PC-9 (cell line): ENCODE measurements at regions not wholly inside any gene's neighbourhood (a gene's known extent, or its start where the extent isn't known, plus 50 kb on each side); places are given as distances from the start of the nearest gene placed in this dataset.

Experiments
- BruUV-seq: library from RNA; stranded (reverse); fragments of 400-500 nt; replicated peaks from 2 replicates; lab custom pipeline; 2021; lab: Mats Ljungman, UMichigan
- CTCF ChIA-PET: fragments of 300-600 bp; sonication (Branson Sonifier 250); formaldehyde crosslinking; loops from one replicate; lab custom pipeline; 2022; ENCODE audit warnings: antibody characterized with exemption; lab: Charles Lee
- POLR2A ChIA-PET: fragments of 300-600 bp; sonication (Branson Sonifier 250); formaldehyde crosslinking; loops from one replicate; lab custom pipeline; 2022; ENCODE audit warnings: antibody characterized with exemption; ENCODE audit not compliant: unreplicated experiment; lab: Charles Lee
- DNase-seq, 2 experiments: peaks; one replicate each; pipeline versions ENCODE4 v3.0.0 to v3.0.0-alpha.2; 2015 to 2022; ENCODE audit warnings: mixed read lengths in 1 of 2
- H2AFZ ChIP-seq: fragments of 200-600 bp; sonication (generic); 2 replicates; pipeline ENCODE4 v1.8.1; 2017; ENCODE audit warnings: antibody characterized with exemption
- H3F3A ChIP-seq: fragments of 200-600 bp; sonication (generic); 2 replicates; pipeline ENCODE4 v1.8.1; 2017; ENCODE audit warnings: antibody characterized with exemption, mild to moderate bottlenecking, low read depth; ENCODE audit not compliant: insufficient read depth
- H3K27ac ChIP-seq: fragments of 200-600 bp; sonication (generic); 2 replicates; pipeline ENCODE4 v1.6.1; 2016; ENCODE audit warnings: mixed run types
- H3K27me3 ChIP-seq: fragments of 200-600 bp; sonication (generic); 2 replicates; pipeline ENCODE4 v1.6.1; 2016; ENCODE audit warnings: low read depth, mixed run types; ENCODE audit not compliant: insufficient read depth
- H3K36me3 ChIP-seq: fragments of 200-600 bp; sonication (generic); 2 replicates; pipeline ENCODE4 v1.6.1; 2016; ENCODE audit warnings: low read depth, mixed run types
- H3K4me1 ChIP-seq: fragments of 200-600 bp; sonication (generic); replicated peaks from 2 replicates; pipeline ENCODE4 v1.6.1; 2016; ENCODE audit warnings: mixed run types; ENCODE audit not compliant: insufficient read depth
- H3K4me2 ChIP-seq: fragments of 200-600 bp; sonication (generic); 2 replicates; pipeline ENCODE4 v1.6.1; 2017; ENCODE audit warnings: mixed run types
- H3K4me3 ChIP-seq: fragments of 200-600 bp; sonication (generic); 2 replicates; pipeline ENCODE4 v1.6.1; 2016; ENCODE audit warnings: mixed run types
- H3K79me2 ChIP-seq: fragments of 200-600 bp; sonication (generic); 2 replicates; pipeline ENCODE4 v1.6.1; 2017; ENCODE audit warnings: low read depth, mixed run types
- H3K9me2 ChIP-seq: fragments of 200-600 bp; sonication (generic); 2 replicates; pipeline ENCODE4 v1.8.1; 2017; ENCODE audit warnings: mild to moderate bottlenecking; ENCODE audit not compliant: insufficient read depth
- H3K9me3 ChIP-seq: fragments of 200-600 bp; sonication (generic); 2 replicates; pipeline ENCODE4 v1.8.1; 2016; ENCODE audit warnings: low read depth; ENCODE audit not compliant: insufficient read depth
- H4K20me1 ChIP-seq: fragments of 200-600 bp; sonication (generic); 2 replicates; pipeline ENCODE4 v1.8.1; 2017; ENCODE audit not compliant: insufficient read depth
- CTCF ChIP-seq: fragments of 200-600 bp; sonication (generic); conservative IDR thresholded peaks from 2 replicates; pipeline ENCODE4 v1.6.1; 2017; ENCODE audit warnings: mixed run types, antibody characterized with exemption, mild to moderate bottlenecking, moderate library complexity
- EZH2 ChIP-seq: fragments of 200-600 bp; sonication (generic); IDR thresholded peaks from 2 replicates; pipeline ENCODE4 v1.8.0; 2017; ENCODE audit warnings: antibody characterized with exemption, low read depth
- intact Hi-C: fragments of 100-400 bp; cut with micrococcal nuclease; formaldehyde crosslinking; loops from one replicate; pipeline ENCODE4 v1.10.0; 2022; ENCODE audit not compliant: unreplicated experiment

DNA sequence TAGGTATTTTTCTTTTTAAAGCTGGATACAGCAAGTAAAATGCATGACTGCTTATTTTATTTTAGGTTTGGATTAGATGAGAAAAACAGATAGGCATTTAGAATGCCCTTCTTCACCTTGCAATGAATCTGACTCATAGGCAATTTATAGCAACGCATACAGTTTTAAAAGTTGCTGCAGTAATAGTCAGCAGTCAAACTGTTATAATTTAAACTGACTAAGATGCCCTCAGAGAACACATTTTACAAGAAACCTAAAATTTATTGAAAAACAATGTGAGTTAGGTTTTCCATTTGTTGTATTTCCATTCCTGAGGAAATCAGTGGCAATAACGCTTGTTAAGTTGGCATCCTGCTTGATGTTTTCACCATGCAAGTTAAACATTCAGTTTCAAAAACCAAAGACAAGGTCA lies 1128.2 kb upstream of the PCDH9 start:
- no peak overlapping the region for H3K4me3 ChIP-seq
- no TSS peak for BruUV-seq
- H4K20me1 ChIP-seq: no peaks in the 10 kb centered on the region; the same call in 1 of the 2 replicates
- no peaks in the 10 kb centered on the region for H3F3A ChIP-seq
- H3K4me2 ChIP-seq: no peak overlapping the region
- H2AFZ ChIP-seq: no peak overlapping the region
- H3K36me3 ChIP-seq: no peaks in the 10 kb centered on the region
- ChIA-PET CTCF (no interaction called here), POLR2A (no interaction called here)
- intact Hi-C loops: no loop called here
- TF ChIP-seq EZH2 (no peak), CTCF (no peak)
- no peaks in the 10 kb centered on the region for H3K4me1 ChIP-seq
- H3K79me2 ChIP-seq: no peaks in the 10 kb centered on the region
- no peak for DNase-seq
- no peaks in the 10 kb centered on the region for H3K9me3 ChIP-seq
- H3K27me3 ChIP-seq: no peaks in the 10 kb centered on the region
- no peak overlapping the region for H3K27ac ChIP-seq
- no peaks in the 10 kb centered on the region for H3K9me2 ChIP-seq

DNA sequence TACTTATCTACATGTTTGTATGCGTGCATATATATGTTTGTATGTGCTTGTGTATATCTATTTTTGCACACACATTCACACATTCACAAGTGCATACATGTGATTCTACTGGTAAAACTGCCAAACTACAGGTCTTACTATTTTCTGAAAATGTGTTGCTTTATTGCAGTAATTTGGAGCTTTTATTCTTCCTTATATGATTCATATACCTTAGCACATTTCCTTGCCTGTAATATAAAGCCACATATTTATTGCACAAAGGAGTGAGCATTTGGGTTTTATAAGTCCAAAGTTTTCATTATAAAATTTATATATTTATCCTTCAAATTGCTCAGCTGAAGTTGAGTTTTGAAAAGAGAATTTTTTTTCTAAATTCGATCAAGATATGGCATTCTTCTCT lies 1120.4 kb upstream of the PCDH9 start:
- H3K27me3 ChIP-seq: no peaks in the 10 kb centered on the region
- no peaks in the 10 kb centered on the region for H3K9me2 ChIP-seq
- no peaks in the 10 kb centered on the region for H3K79me2 ChIP-seq
- H4K20me1 ChIP-seq: no peaks in the 10 kb centered on the region; the same call in 1 of the 2 replicates
- TF ChIP-seq CTCF: no peak
- TF ChIP-seq EZH2: no peak
- H3F3A ChIP-seq: no peaks in the 10 kb centered on the region
- H2AFZ ChIP-seq: no peak overlapping the region
- ChIA-PET POLR2A (no interaction called here), CTCF (no interaction called here)
- no peaks in the 10 kb centered on the region for H3K36me3 ChIP-seq
- H3K9me3 ChIP-seq: no peaks in the 10 kb centered on the region
- intact Hi-C loops: no loop called here
- DNase-seq: no peak
- H3K27ac ChIP-seq: no peak overlapping the region
- no peaks in the 10 kb centered on the region for H3K4me1 ChIP-seq
- BruUV-seq: no TSS peak
- no peak overlapping the region for H3K4me2 ChIP-seq
- H3K4me3 ChIP-seq: no peak overlapping the region

DNA sequence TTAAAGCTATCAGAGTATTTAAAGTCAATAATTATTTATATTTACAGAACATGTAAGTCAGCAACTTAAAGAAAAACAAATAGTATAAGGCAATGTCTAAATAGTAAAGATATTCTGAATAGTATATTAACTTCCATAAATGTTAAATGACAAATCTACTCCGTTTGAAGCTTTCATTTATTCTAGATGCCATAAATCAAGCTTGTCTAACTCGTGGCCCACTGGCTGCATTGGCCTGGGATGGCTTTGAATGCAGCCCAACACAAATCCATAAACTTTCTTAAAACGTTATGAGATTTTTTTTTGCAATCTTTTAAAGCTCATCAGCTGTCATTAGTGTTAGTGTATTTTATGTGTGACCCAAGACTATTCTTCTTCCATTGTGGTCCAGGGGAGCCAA lies 1117.1 kb upstream of the PCDH9 start:
- BruUV-seq: no TSS peak
- Histone ChIP-seq H3K27ac (no peak overlapping the region), H4K20me1 (no peaks in the 10 kb centered on the region), H3K79me2 (no peaks in the 10 kb centered on the region), H3F3A (no peaks in the 10 kb centered on the region), H3K4me2 (no peak overlapping the region), H2AFZ (no peak overlapping the region), H3K9me3 (no peaks in the 10 kb centered on the region), H3K27me3 (no peaks in the 10 kb centered on the region), H3K9me2 (no peaks in the 10 kb centered on the region), H3K36me3 (no peaks in the 10 kb centered on the region), H3K4me3 (no peak overlapping the region), H3K4me1 (no peaks in the 10 kb centered on the region)
- ChIA-PET CTCF (no interaction called here), POLR2A (no interaction called here)
- DNase-seq: no peak
- no peak for TF ChIP-seq CTCF
- TF ChIP-seq EZH2: no peak
- intact Hi-C loops: no loop called here
